ENCODE measurements at regions not wholly inside any gene's neighbourhood (a gene's known extent, or its start where the extent isn't known, plus 50 kb on each side); places are given as distances from the start of the nearest gene placed in this dataset.
"Not testable (repeated sequence)": the region's sequence is repeated elsewhere in the genome, so short reads cannot be mapped to it uniquely, and the experiment has no call there.

GRCh38 chr12:102669056-102669455, 188.7 kb upstream of the IGF1 start:
- ChIA-PET CTCF (no interaction called here), POLR2A (no interaction called here)
- Histone ChIP-seq H3K4me3 (ENCODE audit: low read depth, low read length) (no peak overlapping the region), H3K27ac (ENCODE audit: extremely low read depth, low read depth, low read length) (no peak overlapping the region), H3K36me3 (ENCODE audit: control insufficient read depth in 2 of 2, insufficient read depth in 1 of 2, low read length in 2 of 2) (no peaks in the 10 kb centered on the region), H3K4me1 (ENCODE audit: control insufficient read depth, insufficient read depth, low read length) (no peaks in the 10 kb centered on the region), H3K9me3 (ENCODE audit: control insufficient read depth, insufficient read depth, low read depth, low read length) (no peaks in the 10 kb centered on the region)
- TF ChIP-seq YY1 (tag by site-specific recombination; IDR thresholded peaks at IDR 0.05) (no peak), ZNF837 (tag by site-specific recombination; IDR thresholded peaks at IDR 0.05) (no peak), ZBTB26 (tag by site-specific recombination; optimal IDR thresholded peaks at IDR 0.05) (no peak), ZBTB7A (tag by site-specific recombination; IDR thresholded peaks at IDR 0.05; ENCODE audit: low read depth) (no peak)

DNA sequence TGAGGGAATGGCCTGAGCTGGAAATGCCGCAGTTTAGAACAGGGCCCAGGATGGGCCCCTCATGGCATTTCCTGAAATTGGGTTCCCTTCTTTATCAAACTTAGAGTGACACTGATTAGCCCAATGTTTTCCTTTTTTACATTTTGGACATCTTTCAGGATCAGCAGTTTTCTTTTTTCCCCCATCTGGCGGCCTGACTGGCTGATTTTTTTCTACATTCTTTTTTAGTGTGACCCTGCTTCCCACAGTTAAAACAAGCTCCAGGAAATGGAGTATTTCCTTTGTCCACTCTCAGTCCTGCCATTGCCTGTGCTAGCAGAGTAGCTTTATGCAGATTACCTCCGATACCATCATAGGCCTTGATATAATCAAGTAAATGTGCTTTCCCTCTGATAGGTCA, 185.8 kb upstream of the IGF1 start:
- H3K27ac ChIP-seq (ENCODE audit: extremely low read depth, low read depth, low read length); H3K9me3 ChIP-seq (ENCODE audit: control insufficient read depth, insufficient read depth, low read depth, low read length); H3K4me1 ChIP-seq (ENCODE audit: control insufficient read depth, insufficient read depth, low read length); H3K4me3 ChIP-seq (ENCODE audit: low read depth, low read length); POLR2A ChIA-PET; H3K36me3 ChIP-seq (ENCODE audit: control insufficient read depth in 2 of 2, insufficient read depth in 1 of 2, low read length in 2 of 2): not testable (repeated sequence)
- CTCF ChIA-PET = interaction anchor here (0.6 to 0.7 kb wide), 2 partner anchors 25 to 76 kb away, joined by 3 read pairs; no protein-coding TSS in a partner anchor

- Histone ChIP-seq H3K4me3 (ENCODE audit: low read depth, low read length) (no peak overlapping the region), H3K9me3 (ENCODE audit: control insufficient read depth, insufficient read depth, low read depth, low read length) (no peaks in the 10 kb centered on the region), H3K36me3 (ENCODE audit: control insufficient read depth in 2 of 2, insufficient read depth in 1 of 2, low read length in 2 of 2) (no peaks in the 10 kb centered on the region), H3K27ac (ENCODE audit: extremely low read depth, low read depth, low read length) (no peak overlapping the region), H3K4me1 (ENCODE audit: control insufficient read depth, insufficient read depth, low read length) (no peaks in the 10 kb centered on the region)
- ChIA-PET CTCF (interaction anchor here (0.7 kb wide), 1 partner anchor 119 kb away, joined by 4 read pairs; no protein-coding TSS in a partner anchor), POLR2A (no interaction called here)
- no peak for TF ChIP-seq HOXC10 (CRISPR knock-in tag; IDR thresholded peaks at IDR 0.05)
- TF ChIP-seq ZNF175 (tag by site-specific recombination; IDR thresholded peaks at IDR 0.05) = no peak
- TF ChIP-seq ZNF585B (tag by site-specific recombination; IDR thresholded peaks at IDR 0.05) = no peak
- TF ChIP-seq TCF7L2 (IDR thresholded peaks at IDR 0.05; ENCODE audit: borderline replicate concordance, low read depth, low read length) = no peak
- no peak for TF ChIP-seq ZNF350 (tag by site-specific recombination; IDR thresholded peaks at IDR 0.05)
- no peak for TF ChIP-seq ZNF214 (tag by site-specific recombination; IDR thresholded peaks at IDR 0.05; ENCODE audit: borderline replicate concordance)
- no peak for TF ChIP-seq ZSCAN23 (tag by site-specific recombination; IDR thresholded peaks at IDR 0.05)
- TF ChIP-seq SETDB1 (IDR thresholded peaks at IDR 0.05; ENCODE audit: insufficient read length, low read length) = no peak
- no peak for TF ChIP-seq OSR2 (tag by site-specific recombination; IDR thresholded peaks at IDR 0.05)
- TF ChIP-seq EGR2 (tag by site-specific recombination; IDR thresholded peaks at IDR 0.05; ENCODE audit: low read depth) = no peak
- TF ChIP-seq GLI2 (tag by site-specific recombination; IDR thresholded peaks at IDR 0.05; ENCODE audit: borderline replicate concordance, low read depth) = no peak
- TF ChIP-seq, protein P1, sequence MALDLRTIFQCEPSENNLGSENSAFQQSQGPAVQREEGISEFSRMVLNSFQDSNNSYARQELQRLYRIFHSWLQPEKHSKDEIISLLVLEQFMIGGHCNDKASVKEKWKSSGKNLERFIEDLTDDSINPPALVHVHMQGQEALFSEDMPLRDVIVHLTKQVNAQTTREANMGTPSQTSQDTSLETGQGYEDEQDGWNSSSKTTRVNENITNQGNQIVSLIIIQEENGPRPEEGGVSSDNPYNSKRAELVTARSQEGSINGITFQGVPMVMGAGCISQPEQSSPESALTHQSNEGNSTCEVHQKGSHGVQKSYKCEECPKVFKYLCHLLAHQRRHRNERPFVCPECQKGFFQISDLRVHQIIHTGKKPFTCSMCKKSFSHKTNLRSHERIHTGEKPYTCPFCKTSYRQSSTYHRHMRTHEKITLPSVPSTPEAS (tag by site-specific recombination; IDR thresholded peaks at IDR 0.05) = no peak
- no peak for TF ChIP-seq ZNF707 (tag by site-specific recombination; IDR thresholded peaks at IDR 0.05)
- TF ChIP-seq ZXDB (tag by site-specific recombination; IDR thresholded peaks at IDR 0.05) = no peak
These were observed 179.0 kb upstream of the IGF1 start for GRCh38 chr12:102659200-102659911.
